CD4-positive, alpha-beta T cell treated with Interleukin-4 for 4 hours (primary cell): ENCODE measurements at regions not wholly inside any gene's neighbourhood (a gene's known extent, or its start where the extent isn't known, plus 50 kb on each side); places are given as distances from the start of the nearest gene placed in this dataset.
"Not testable (repeated sequence)": the region's sequence is repeated elsewhere in the genome, so short reads cannot be mapped to it uniquely, and the experiment has no call there.

Experiments
- DNase-seq: peaks from one replicate; pipeline ENCODE4 v3.0.0-alpha.2; 2020

DNA sequence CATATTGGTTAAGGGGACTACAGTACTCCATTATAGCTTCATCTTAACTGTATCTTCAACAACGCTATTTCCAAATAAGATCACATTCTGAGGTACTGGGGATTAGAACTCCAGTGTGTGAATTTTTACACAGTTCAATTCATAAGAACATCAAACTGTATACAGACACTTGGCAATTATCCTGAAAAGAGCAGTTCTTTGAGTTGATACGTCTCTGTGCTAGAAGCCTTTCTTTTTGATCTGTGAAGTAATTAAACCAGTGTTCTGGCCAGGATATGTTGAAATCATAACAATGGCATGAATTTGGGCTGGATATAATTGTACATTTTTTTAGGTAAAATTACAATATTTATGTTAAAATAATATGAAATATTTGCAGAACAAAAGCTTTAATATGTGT is 93.5 kb upstream of the ITPRID2 start:
- DNase-seq = no peak

GRCh38 chr2:181802300-181802699 is 89.2 kb upstream of the ITPRID2 start:
- DNase-seq = not testable (repeated sequence)

GRCh38 chr2:181803903-181804799 is 87.4 kb upstream of the ITPRID2 start:
- DNase-seq = not testable (repeated sequence)

GRCh38 chr2:181805228-181806038 is 86.1 kb upstream of the ITPRID2 start:
- no peak for DNase-seq

DNA sequence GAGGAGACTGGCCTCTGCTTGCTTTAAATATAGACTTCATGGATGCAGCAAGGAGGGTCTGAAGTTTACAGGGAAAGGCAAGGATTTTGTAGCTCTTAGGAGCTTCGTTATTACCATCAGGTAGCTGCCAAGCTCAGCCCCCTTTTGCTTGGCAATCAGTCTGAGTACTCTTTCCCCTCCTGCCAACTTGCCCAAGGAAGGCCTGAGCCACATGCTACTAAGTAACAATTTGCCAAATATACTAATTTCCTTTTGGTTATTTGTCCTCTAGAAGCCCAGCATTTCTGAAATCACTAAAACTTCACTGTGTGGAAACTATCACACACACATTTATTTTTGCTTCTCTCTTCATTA is 85.5 kb upstream of the ITPRID2 start:
- DNase-seq = no peak

DNA sequence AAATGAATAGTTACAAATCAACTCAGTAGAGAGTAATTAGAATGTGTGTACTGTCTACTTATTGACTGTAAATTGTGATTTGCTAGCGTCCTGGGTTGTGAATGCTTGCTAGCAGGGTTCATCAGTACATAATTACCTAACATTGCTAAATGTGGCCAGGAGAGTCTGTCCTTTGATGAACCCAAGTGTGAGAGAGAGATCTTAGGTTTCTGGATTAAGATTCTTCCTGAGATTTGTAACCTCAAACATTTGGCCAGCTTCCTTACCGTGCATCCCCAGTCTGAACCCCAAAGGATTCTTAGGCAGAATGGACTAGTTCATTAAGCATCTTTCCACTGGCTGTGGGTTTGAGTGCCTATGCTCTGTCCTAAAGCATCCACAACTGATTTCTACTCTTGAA is 84.0 kb upstream of the ITPRID2 start:
- no peak for DNase-seq

DNA sequence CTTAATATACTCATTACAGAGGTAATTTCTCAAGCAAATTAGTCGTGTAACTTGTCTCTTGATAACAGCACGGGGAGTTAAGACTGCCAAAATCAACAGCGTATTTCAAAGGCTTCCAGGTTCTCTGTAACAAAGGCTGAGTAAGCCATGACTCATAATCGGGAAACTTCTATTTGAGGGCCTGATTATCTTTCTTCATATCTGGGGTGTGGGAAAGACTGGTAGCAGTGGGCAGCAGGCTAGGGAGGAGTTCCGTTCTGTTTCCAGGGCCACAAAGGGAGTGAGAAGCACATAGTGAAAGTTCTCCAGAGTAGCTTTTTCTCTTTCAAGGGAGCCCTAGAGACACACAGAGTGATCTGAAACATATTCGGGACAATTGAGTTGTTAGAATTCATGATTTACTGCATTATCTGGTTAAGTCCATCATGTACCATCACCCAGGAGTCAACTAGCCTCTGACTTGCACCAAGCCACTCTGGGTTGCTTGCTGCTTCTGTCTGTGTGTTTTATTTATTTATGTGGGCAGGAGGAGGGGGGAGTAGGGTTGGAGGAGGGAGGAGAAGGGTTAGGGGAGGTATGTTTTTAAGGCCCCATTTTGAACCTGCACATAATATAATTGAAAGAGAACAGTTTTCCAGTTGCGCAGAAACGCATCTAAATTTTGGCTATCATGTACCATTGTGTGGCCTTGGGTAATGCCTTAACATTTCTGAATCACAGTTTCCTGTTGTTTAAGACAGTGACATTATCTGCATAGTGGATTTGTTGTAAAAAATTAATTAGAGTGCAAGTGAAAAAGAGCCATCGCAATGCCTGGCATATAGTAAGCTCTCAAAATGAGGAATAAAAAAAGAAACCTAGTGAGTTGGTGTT is 80.5 kb upstream of the ITPRID2 start:
- DNase-seq = peak; percentile 32

GRCh38 chr2:181812106-181812743 is 79.3 kb upstream of the ITPRID2 start:
- DNase-seq = no peak

DNA sequence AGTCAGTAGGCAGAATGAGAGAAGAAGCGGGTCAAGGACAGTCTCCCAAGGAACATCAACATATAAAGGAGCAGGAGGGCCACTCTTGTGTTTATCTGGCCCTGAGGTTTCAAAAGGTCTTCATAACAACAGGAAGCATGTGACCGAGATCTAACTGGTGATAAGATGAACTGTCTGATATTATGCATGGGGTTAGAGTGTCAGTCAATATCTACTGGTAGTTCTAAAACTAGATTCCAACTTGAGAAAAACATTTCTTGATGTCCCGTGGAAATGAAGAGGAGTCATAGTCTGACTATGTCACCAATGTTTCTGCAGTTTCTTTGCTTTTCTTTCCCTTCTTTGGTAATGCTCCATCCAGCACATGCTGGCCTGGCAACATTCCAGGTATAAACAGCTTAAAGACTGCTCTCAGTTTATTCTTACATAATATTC is 77.5 kb upstream of the ITPRID2 start:
- no peak for DNase-seq

DNA sequence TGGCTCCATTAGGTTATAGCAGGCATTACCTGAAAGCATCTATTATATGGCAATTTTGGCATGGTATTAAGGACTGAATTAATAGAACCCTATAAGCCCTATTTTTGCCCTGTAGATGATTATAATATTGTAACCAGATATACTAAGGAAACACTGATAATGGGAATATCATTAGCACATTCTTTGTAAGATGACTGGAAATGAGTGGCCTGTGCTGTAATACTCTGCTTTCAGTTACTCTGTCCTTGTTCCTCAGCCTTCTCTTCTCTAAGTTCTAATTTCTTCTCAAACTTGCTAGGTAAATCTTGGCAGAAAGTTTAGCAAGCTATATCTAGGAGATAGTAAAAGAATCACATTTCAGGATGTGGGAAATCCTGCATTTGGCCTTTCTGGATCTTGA is 74.0 kb upstream of the ITPRID2 start:
- DNase-seq = no peak

DNA sequence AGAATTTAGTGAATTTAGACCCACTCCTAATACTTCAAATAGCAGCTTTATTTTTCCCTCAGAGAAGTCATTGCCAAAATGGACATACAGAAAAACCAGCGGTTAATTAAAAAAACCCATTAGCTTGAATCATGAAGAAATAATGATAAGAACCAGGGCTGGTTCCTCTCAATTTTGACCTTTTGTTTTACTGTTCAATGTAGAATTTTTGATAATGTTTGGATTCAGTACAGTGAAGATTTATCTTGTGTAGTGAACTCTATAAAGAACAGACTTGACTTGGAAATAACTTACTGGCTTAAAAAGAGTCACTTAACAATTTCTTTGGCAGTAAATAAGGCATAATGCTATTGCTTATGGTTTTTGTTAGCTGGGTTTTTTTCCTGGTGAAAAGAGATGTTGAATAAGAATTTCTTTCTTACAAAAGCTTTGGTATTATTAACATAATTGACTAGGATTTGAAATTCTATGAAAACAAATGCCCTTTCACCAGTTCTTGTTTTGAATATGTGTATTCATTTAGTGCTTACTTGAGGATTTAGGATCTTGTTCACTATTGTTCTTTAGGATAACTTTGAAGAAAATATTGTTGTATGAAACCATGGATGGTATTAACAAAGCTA is 73.4 kb upstream of the ITPRID2 start:
- DNase-seq = no peak

GRCh38 chr2:181818840-181819239 is 72.7 kb upstream of the ITPRID2 start:
- no peak for DNase-seq

DNA sequence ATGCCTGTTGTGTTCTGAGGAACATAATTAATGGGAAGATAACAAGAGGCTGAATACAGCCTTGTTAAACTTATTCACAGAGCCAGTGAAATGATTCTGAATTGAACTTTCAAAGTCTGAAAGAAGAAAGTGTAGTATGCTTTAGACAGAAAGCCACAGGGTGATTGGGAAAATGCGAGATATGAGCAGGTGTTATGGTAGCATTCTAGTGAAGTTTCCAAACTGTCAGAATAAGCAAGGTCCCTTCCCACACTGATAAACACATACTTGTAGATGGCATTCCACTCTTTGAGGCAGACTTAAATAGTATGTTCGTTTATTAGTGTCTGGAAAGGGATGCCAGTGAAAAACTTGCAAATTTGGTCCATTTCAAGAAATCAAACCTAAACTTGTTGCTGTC is 70.5 kb upstream of the ITPRID2 start:
- no peak for DNase-seq

- no peak for DNase-seq
Measured at GRCh38 chr2:181822097-181822496, 69.4 kb upstream of the ITPRID2 start.

DNA sequence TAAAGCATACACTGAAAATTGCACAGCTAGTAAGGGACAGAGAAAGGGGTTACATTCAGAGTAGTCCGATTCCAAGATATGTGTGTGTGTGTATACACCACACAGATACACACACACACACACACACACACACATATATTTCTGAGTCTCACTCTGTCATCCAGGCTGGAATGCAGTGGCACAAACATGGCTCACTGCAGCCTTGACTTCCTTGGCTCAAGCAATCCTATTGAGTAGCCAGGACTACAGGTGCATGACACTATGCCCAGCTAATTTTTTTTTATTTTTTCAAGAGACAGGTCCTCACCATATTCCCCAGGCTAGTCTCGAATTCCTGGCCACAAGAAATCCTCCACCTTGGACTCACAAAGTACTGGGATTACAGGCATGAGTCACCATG is 68.1 kb upstream of the ITPRID2 start:
- DNase-seq = no peak

- no peak for DNase-seq
Measured at GRCh38 chr2:181828122-181828705, 63.3 kb upstream of the ITPRID2 start.

DNA sequence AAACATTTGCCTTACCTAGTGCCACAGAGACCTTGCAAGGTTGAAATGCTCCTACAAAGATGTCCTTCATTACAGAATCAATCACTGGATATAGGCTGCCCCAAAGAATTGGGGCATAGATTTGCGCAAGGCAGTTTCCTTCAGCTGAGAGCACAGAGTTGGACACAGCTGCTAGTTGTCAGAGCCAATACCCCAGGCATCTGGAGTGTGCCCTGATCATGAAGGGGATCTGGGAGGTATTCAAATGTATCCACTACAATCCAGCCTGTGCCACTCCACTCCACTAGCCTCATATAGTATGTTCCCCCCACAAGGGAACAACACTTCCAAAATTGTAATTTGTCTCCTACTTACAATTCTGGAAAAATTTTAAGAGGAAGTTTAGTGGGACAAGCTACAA is 62.3 kb upstream of the ITPRID2 start:
- no peak for DNase-seq

DNA sequence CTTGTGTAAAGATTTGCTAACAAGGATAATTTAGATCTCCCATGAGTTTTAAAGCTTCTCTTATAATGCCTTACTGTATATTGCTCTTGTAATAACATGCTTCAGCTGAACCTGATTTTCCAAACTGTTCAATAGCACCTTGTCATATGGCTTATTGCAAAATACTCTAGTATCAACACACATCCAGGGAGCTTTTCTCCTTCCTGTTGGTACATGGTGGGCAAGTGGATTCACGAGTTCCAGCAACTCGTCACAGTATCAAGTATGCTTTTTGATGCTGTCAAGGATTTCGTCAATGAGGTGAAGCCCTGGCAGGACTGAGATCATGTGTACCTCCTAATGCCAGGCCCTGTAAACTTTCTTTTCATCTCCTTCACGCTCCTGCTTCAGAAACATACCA is 59.5 kb upstream of the ITPRID2 start:
- DNase-seq = no peak

- no peak for DNase-seq
Measured at GRCh38 chr2:181836583-181836982, 54.9 kb upstream of the ITPRID2 start.

GRCh38 chr2:181837563-181837962 is 54.0 kb upstream of the ITPRID2 start:
- DNase-seq = no peak

GRCh38 chr2:181839811-181840210 is 51.7 kb upstream of the ITPRID2 start:
- no peak for DNase-seq

- no peak for DNase-seq
Measured at GRCh38 chr2:181841079-181841478, 50.5 kb upstream of the ITPRID2 start.
